Cardiac muscle cell (in vitro differentiated cells and primary cell): ENCODE measurements at regions not wholly inside any gene's neighbourhood (a gene's known extent, or its start where the extent isn't known, plus 50 kb on each side); places are given as distances from the start of the nearest gene placed in this dataset.

Source experiments
- DNase-seq, 2 donors: peaks; one replicate each; pipeline versions ENCODE4 v3.0.0 to v3.0.0-alpha.2; 2010 to 2017; ENCODE audit warnings: low read depth in 1 of 2, low spot score in 1 of 2
- H3K27ac ChIP-seq: fragments of 200-600 bp; sonication (generic); 2 replicates; pipeline ENCODE4 v1.5.1; 2016
- H3K27me3 ChIP-seq: fragments of 200-600 bp; sonication (generic); 2 replicates; pipeline ENCODE4 v1.6.0; 2016; ENCODE audit warnings: control low read depth
- H3K36me3 ChIP-seq: fragments of 200-600 bp; sonication (generic); 2 replicates; pipeline ENCODE4 v1.5.1; 2016; ENCODE audit warnings: control low read depth
- H3K4me1 ChIP-seq: fragments of 200-600 bp; sonication (generic); 2 replicates; pipeline ENCODE4 v1.8.1; 2017; ENCODE audit warnings: low read depth, mild to moderate bottlenecking, mixed run types
- H3K4me3 ChIP-seq: fragments of 200-600 bp; sonication (generic); 2 replicates; pipeline ENCODE4 v1.5.1; 2016; ENCODE audit warnings: mild to moderate bottlenecking
- H3K9me3 ChIP-seq: fragments of 200-600 bp; sonication (generic); 2 replicates; pipeline ENCODE4 v1.5.1; 2017; ENCODE audit warnings: low read depth, mild to moderate bottlenecking, control low read depth
- TF ChIP-seq, protein P1 (sequence below): IDR thresholded peaks from 2 replicates; pipeline ENCODE4 v1.5.1; 2012; ENCODE audit warnings: low read depth, mild to moderate bottlenecking, low read length

DNA sequence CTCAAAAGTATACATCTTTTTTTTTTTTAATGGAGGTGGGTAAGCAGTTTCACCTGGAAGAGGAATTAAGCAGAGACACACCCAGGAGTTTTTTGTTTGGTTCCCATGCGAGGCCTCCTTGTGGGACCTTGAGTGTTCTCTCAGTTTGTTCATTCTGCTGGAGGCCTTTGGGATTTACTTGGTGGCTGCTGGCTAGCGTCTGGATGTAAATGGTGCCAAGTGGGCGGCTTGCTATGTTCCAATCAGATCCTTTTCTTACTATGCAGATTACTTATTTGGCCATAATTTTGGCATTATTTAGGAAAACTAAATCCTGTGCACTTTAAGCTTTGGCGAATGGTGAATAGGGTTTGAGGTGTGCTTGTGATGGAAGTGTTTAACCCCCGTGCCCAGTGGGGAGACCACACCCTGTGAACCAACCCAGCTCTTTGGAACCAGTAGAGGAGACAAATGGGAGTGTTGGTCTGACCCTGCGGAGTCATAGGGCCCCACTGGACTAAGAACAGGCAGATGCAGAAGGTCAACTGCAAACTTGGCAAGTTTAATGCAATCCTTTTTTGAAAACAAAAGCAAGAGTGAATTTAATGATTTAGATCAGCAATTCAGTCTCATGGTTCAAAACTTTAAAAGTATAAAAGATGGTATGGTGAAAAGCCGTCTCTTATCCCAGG, 79.4 kb downstream of the EBLN2 start:
- TF ChIP-seq, protein P1, sequence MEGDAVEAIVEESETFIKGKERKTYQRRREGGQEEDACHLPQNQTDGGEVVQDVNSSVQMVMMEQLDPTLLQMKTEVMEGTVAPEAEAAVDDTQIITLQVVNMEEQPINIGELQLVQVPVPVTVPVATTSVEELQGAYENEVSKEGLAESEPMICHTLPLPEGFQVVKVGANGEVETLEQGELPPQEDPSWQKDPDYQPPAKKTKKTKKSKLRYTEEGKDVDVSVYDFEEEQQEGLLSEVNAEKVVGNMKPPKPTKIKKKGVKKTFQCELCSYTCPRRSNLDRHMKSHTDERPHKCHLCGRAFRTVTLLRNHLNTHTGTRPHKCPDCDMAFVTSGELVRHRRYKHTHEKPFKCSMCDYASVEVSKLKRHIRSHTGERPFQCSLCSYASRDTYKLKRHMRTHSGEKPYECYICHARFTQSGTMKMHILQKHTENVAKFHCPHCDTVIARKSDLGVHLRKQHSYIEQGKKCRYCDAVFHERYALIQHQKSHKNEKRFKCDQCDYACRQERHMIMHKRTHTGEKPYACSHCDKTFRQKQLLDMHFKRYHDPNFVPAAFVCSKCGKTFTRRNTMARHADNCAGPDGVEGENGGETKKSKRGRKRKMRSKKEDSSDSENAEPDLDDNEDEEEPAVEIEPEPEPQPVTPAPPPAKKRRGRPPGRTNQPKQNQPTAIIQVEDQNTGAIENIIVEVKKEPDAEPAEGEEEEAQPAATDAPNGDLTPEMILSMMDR: no peak
- H3K4me1 ChIP-seq: no peaks in the 10 kb centered on the region
- no peak overlapping the region for H3K4me3 ChIP-seq
- H3K36me3 ChIP-seq: no peaks in the 10 kb centered on the region
- no peaks in the 10 kb centered on the region for H3K27me3 ChIP-seq
- H3K27ac ChIP-seq: no peak overlapping the region
- H3K9me3 ChIP-seq: no peaks in the 10 kb centered on the region
- DNase-seq: no peak

DNA sequence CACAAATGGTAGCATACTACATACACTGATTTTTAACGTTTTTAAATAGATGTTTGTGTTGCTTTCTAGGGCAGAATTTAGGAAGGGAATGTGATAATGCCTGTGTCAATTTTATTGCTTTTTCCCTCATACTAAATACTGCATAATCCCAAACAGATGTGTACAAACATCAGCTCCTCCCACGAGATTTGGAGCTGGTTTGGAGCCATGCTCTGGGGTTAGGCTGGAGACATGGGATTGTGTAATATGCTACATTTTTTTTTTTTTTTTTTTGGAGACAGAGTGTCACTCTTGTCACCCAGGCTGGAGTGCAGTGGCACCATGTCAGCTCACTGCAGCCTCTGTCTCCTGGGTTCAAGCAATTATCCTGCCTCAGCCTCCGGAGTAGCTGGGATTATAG, 80.1 kb downstream of the EBLN2 start:
- Histone ChIP-seq H3K4me1 (no peaks in the 10 kb centered on the region), H3K4me3 (no peak overlapping the region), H3K9me3 (no peaks in the 10 kb centered on the region), H3K27ac (no peak overlapping the region), H3K36me3 (no peaks in the 10 kb centered on the region), H3K27me3 (no peaks in the 10 kb centered on the region)
- TF ChIP-seq, protein P1: no peak
- no peak for DNase-seq

DNA sequence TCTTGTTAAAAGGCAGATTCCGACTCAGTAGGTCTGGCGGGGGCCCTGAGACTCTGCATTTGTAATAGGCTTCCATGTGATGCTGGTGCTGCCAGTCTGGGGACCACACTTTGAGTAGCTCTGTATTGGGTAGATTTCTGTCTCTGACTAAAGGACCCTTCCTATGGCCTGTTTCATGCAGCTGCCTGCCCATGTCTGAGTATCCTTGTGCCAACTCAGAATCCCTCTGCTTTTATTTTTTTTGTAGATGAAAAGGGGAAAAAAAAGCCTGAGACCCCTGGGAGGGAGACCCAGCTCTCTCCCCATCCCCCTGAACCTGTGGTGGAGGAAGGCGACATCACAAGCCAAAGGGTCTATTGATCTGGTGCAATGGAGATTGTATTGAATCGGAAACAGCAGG, 81.9 kb downstream of the EBLN2 start:
- DNase-seq: no peak
- no peaks in the 10 kb centered on the region for H3K27me3 ChIP-seq
- H3K4me1 ChIP-seq: peaks cover 5% of the 10 kb centered on the region
- TF ChIP-seq, protein P1: no peak
- no peak overlapping the region for H3K4me3 ChIP-seq
- no peaks in the 10 kb centered on the region for H3K36me3 ChIP-seq
- no peaks in the 10 kb centered on the region for H3K9me3 ChIP-seq
- H3K27ac ChIP-seq: no peak overlapping the region

DNA sequence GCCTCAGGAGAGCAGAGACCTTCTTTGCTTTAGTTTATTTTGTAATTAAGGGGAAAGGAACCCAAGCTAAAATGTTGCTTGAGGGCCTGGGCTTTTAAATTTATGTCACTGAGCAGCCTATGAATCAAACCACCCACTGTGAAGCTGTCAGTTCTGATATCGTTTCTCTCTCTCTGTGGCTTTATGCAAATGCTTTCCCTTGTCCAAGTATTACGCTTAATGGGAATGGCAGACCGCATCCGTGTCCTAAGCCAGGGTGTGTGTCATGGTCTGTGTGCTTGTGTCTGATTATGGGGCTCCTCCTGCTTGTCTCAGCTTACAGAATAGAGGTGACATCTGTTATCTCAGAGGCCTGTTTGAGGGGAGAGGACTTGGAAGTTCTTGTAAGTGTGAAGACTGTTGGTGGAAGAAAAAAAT, 82.4 kb downstream of the EBLN2 start:
- TF ChIP-seq, protein P1: no peak
- no peaks in the 10 kb centered on the region for H3K9me3 ChIP-seq
- no peaks in the 10 kb centered on the region for H3K36me3 ChIP-seq
- peaks cover 5% of the 10 kb centered on the region for H3K4me1 ChIP-seq
- no peak overlapping the region for H3K4me3 ChIP-seq
- peak in 1 of 2 donors; percentile 29 for DNase-seq
- H3K27me3 ChIP-seq: no peaks in the 10 kb centered on the region
- H3K27ac ChIP-seq: no peak overlapping the region

DNA sequence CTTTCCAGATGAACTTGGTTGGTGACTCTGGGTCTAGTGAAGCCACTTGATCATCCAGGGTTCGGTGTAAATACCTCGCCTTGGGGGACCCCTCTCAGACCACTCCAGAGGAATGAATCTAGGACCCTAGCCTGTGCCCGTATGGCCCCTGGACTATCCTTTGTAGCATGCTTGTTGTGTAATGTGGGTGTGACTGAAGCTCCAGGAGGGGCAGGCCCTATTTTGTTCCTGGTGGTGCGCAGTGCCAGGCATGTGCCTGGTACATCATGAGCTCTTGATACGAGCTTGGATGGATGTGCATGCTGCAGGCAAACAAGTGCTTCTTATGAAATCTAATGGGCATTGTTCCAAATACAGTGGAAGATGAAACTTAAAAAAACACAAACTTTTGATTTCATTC, 82.8 kb downstream of the EBLN2 start:
- peak in 1 of 2 donors; percentile 16 for DNase-seq
- Histone ChIP-seq H3K9me3 (no peaks in the 10 kb centered on the region), H3K27me3 (no peaks in the 10 kb centered on the region), H3K4me1 (peaks cover 5% of the 10 kb centered on the region), H3K4me3 (no peak overlapping the region), H3K36me3 (no peaks in the 10 kb centered on the region), H3K27ac (no peak overlapping the region)
- TF ChIP-seq, protein P1: no peak
